Stimulated activated CD8-positive, alpha-beta memory T cell treated with anti-CD3 and anti-CD28 coated beads, Interleukin-12 subunit alpha, Interleukin-12 subunit beta, amount 100 ng/mL, for 24 hours (primary cell): ENCODE measurements at regions not wholly inside any gene's neighbourhood (a gene's known extent, or its start where the extent isn't known, plus 50 kb on each side); places are given as distances from the start of the nearest gene placed in this dataset.

Experiments
- DNase-seq: peaks from one replicate; pipeline ENCODE4 v3.0.0-alpha.2; 2020; ENCODE audit errors: extremely low read depth

GRCh38 chr3:18079739-18080138, 337.3 kb upstream of the TBC1D5 start:
- no peak for DNase-seq

- DNase-seq: no peak
These were observed 336.6 kb upstream of the TBC1D5 start for GRCh38 chr3:18079062-18079461.

- no peak for DNase-seq
These were observed 334.9 kb upstream of the TBC1D5 start for GRCh38 chr3:18077128-18077840.

GRCh38 chr3:18076301-18076700, 333.9 kb upstream of the TBC1D5 start:
- no peak for DNase-seq

- no peak for DNase-seq
These were observed 333.4 kb upstream of the TBC1D5 start for GRCh38 chr3:18075799-18076198.

- DNase-seq: no peak
These were observed 329.4 kb upstream of the TBC1D5 start for GRCh38 chr3:18071833-18072232.

- no peak for DNase-seq
These were observed 328.5 kb upstream of the TBC1D5 start for GRCh38 chr3:18070944-18071343.

GRCh38 chr3:18070231-18070630, 327.8 kb upstream of the TBC1D5 start:
- no peak for DNase-seq

GRCh38 chr3:18069568-18069967, 327.1 kb upstream of the TBC1D5 start:
- no peak for DNase-seq

- DNase-seq: no peak
These were observed 324.6 kb upstream of the TBC1D5 start for GRCh38 chr3:18066899-18067582.

- DNase-seq: no peak
These were observed 322.2 kb upstream of the TBC1D5 start for GRCh38 chr3:18064586-18064985.

GRCh38 chr3:18062657-18063025, 320.2 kb upstream of the TBC1D5 start:
- no peak for DNase-seq

- no peak for DNase-seq
These were observed 319.6 kb upstream of the TBC1D5 start for GRCh38 chr3:18061737-18062656.

- DNase-seq: no peak
These were observed 316.2 kb upstream of the TBC1D5 start for GRCh38 chr3:18058666-18059065.

GRCh38 chr3:18057471-18058091, 315.1 kb upstream of the TBC1D5 start:
- no peak for DNase-seq

- DNase-seq: no peak
These were observed 312.2 kb upstream of the TBC1D5 start for GRCh38 chr3:18054625-18055024.

GRCh38 chr3:18051306-18051705, 308.9 kb upstream of the TBC1D5 start:
- DNase-seq: no peak

- DNase-seq: no peak
These were observed 306.7 kb upstream of the TBC1D5 start for GRCh38 chr3:18049096-18049495.

- no peak for DNase-seq
These were observed 304.6 kb upstream of the TBC1D5 start for GRCh38 chr3:18047052-18047451.

- DNase-seq: no peak
These were observed 303.9 kb upstream of the TBC1D5 start for GRCh38 chr3:18046131-18046915.
